ENCODE measurements at regions not wholly inside any gene's neighbourhood (a gene's known extent, or its start where the extent isn't known, plus 50 kb on each side); places are given as distances from the start of the nearest gene placed in this dataset.

GRCh38 chr11:81377418-81377817, 1356.2 kb downstream of the FAM181B start:
- DNase-seq (ENCODE audit: extremely low read depth, low read depth), result no peak
- TF ChIP-seq CTCF (IDR thresholded peaks at IDR 0.05; ENCODE audit: low read depth, low read length), result no peak

GRCh38 chr11:81373986-81374385, 1359.7 kb downstream of the FAM181B start:
- no peak for DNase-seq (ENCODE audit: extremely low read depth, low read depth)
- no peak for TF ChIP-seq CTCF (IDR thresholded peaks at IDR 0.05; ENCODE audit: low read depth, low read length)

- DNase-seq (ENCODE audit: extremely low read depth, low read depth), result no peak
- TF ChIP-seq CTCF (IDR thresholded peaks at IDR 0.05; ENCODE audit: low read depth, low read length), result no peak
Measured at GRCh38 chr11:81368192-81368591, 1365.5 kb downstream of the FAM181B start.

GRCh38 chr11:81365496-81365895, 1368.2 kb downstream of the FAM181B start:
- no peak for TF ChIP-seq CTCF (IDR thresholded peaks at IDR 0.05; ENCODE audit: low read depth, low read length)

GRCh38 chr11:81359476-81359875, 1374.2 kb downstream of the FAM181B start:
- no peak for DNase-seq (ENCODE audit: extremely low read depth, low read depth)
- no peak for TF ChIP-seq CTCF (IDR thresholded peaks at IDR 0.05; ENCODE audit: low read depth, low read length)

More at GRCh38 chr11:81365496-81365895, 1368.2 kb downstream of the FAM181B start:
- no peak for DNase-seq (ENCODE audit: extremely low read depth, low read depth)

GRCh38 chr11:81345609-81346008, 1388.1 kb downstream of the FAM181B start:
- no peak for TF ChIP-seq CTCF (IDR thresholded peaks at IDR 0.05; ENCODE audit: low read depth, low read length)
- DNase-seq (ENCODE audit: extremely low read depth, low read depth), result no peak

GRCh38 chr11:81342966-81343365, 1390.7 kb downstream of the FAM181B start:
- no peak for TF ChIP-seq CTCF (IDR thresholded peaks at IDR 0.05; ENCODE audit: low read depth, low read length)

More at GRCh38 chr11:81342966-81343365, 1390.7 kb downstream of the FAM181B start:
- DNase-seq (ENCODE audit: extremely low read depth, low read depth), result no peak

Measured in AG09319 (cell line).